HEK293 (cell line): ENCODE measurements at regions not wholly inside any gene's neighbourhood (a gene's known extent, or its start where the extent isn't known, plus 50 kb on each side); places are given as distances from the start of the nearest gene placed in this dataset.

Experiments used
- CTCF ChIA-PET: fragments of 350-600 bp; formaldehyde crosslinking; extraction: SDS; loops from one replicate; lab custom pipeline; 2021; ENCODE audit warnings: antibody characterized with exemption; lab: Yijun Ruan, JAX
- POLR2A ChIA-PET: fragments of 300-600 bp; formaldehyde crosslinking; extraction: SDS; loops from one replicate; lab custom pipeline; 2020; ENCODE audit warnings: antibody characterized with exemption, inconsistent platforms; lab: Yijun Ruan, JAX
- H3K27ac ChIP-seq: fragments of 200-500 bp; sonication (Bioruptor generic); 2 replicates; pipeline ENCODE4 v1.5.1; 2014; ENCODE audit warnings: low read depth, low read length, control low read depth, inconsistent platforms; ENCODE audit errors: extremely low read depth
- H3K36me3 ChIP-seq, 2 experiments: fragments of 200-500 bp in 1 of 2; sonication (Bioruptor generic) in 1 of 2; 1 replicate in 1 of 2; 2 replicates in 1 of 2; pipeline ENCODE4 v1.5.1; 2014 to 2017; ENCODE audit warnings: inconsistent platforms in 2 of 2, low read length in 2 of 2; ENCODE audit not compliant: control insufficient read depth in 2 of 2, insufficient read depth in 1 of 2
- H3K4me1 ChIP-seq: fragments of 200-500 bp; sonication (Bioruptor generic); 2 replicates; pipeline ENCODE4 v1.5.1; 2014; ENCODE audit warnings: mild to moderate bottlenecking, low read length, inconsistent platforms; ENCODE audit not compliant: control insufficient read depth, insufficient read depth
- H3K4me3 ChIP-seq: 2 replicates; pipeline ENCODE4 v1.5.1; 2011; ENCODE audit warnings: low read depth, mild to moderate bottlenecking, control low read depth, low read length, moderate library complexity
- H3K9me3 ChIP-seq: fragments of 200-500 bp; sonication (Bioruptor generic); 2 replicates; pipeline ENCODE4 v1.5.1; 2014; ENCODE audit warnings: low read depth, low read length, inconsistent platforms; ENCODE audit not compliant: control insufficient read depth, insufficient read depth
- FEZF1 ChIP-seq: fragments of 450-650 bp; formaldehyde crosslinking; IDR thresholded peaks from 2 replicates; pipeline ENCODE4 v1.5.1; 2016; ENCODE audit warnings: missing biosample characterization, missing genetic modification characterization
- GFI1B ChIP-seq: fragments of 450-650 bp; formaldehyde crosslinking; IDR thresholded peaks from 2 replicates; pipeline ENCODE4 v1.5.1; 2016; ENCODE audit warnings: missing biosample characterization, missing genetic modification characterization
- GLI2 ChIP-seq: fragments of 450-650 bp; formaldehyde crosslinking; IDR thresholded peaks from 2 replicates; pipeline ENCODE4; 2017; ENCODE audit warnings: missing biosample characterization, missing genetic modification characterization, low read depth, borderline replicate concordance
- GLI4 ChIP-seq: fragments of 450-650 bp; formaldehyde crosslinking; IDR thresholded peaks from 2 replicates; pipeline ENCODE4 v1.5.1; 2016; ENCODE audit warnings: missing biosample characterization, missing genetic modification characterization
- GLIS1 ChIP-seq: fragments of 450-650 bp; formaldehyde crosslinking; IDR thresholded peaks from 2 replicates; pipeline ENCODE4 v1.5.1; 2016; ENCODE audit warnings: missing biosample characterization, missing genetic modification characterization
- GLIS2 ChIP-seq: fragments of 450-650 bp; formaldehyde crosslinking; IDR thresholded peaks from 2 replicates; pipeline ENCODE4 v1.5.1; 2016; ENCODE audit warnings: missing biosample characterization, missing genetic modification characterization
- KLF9 ChIP-seq: fragments of 450-650 bp; formaldehyde crosslinking; IDR thresholded peaks from 2 replicates; pipeline ENCODE4 v1.5.1; 2016; ENCODE audit warnings: missing biosample characterization, missing genetic modification characterization, low read depth
- SCRT1 ChIP-seq: fragments of 450-650 bp; formaldehyde crosslinking; IDR thresholded peaks from 2 replicates; pipeline ENCODE4 v1.5.1; 2016; ENCODE audit warnings: missing biosample characterization, missing genetic modification characterization, borderline replicate concordance
- SETDB1 ChIP-seq: IDR thresholded peaks from one replicate; pipeline ENCODE4 v1.6.1; 2017; ENCODE audit warnings: mild to moderate bottlenecking, low read length, moderate library complexity, mixed read lengths; ENCODE audit not compliant: insufficient read length
- SP7 ChIP-seq: fragments of 450-650 bp; formaldehyde crosslinking; IDR thresholded peaks from 2 replicates; pipeline ENCODE4 v1.5.1; 2016; ENCODE audit warnings: missing biosample characterization, missing genetic modification characterization
- ZBTB6 ChIP-seq: fragments of 450-650 bp; formaldehyde crosslinking; IDR thresholded peaks from 2 replicates; pipeline ENCODE4 v1.5.1; 2017; ENCODE audit warnings: missing biosample characterization, missing genetic modification characterization
- ZEB2 ChIP-seq: fragments of 450-650 bp; formaldehyde crosslinking; IDR thresholded peaks from 2 replicates; pipeline ENCODE4 v1.5.1; 2016; ENCODE audit warnings: missing biosample characterization, missing genetic modification characterization
- ZIC2 ChIP-seq: fragments of 450-650 bp; formaldehyde crosslinking; IDR thresholded peaks from 2 replicates; pipeline ENCODE4 v1.5.1; 2016; ENCODE audit warnings: missing biosample characterization, missing genetic modification characterization
- ZNF114 ChIP-seq: fragments of 450-650 bp; formaldehyde crosslinking; IDR thresholded peaks from 2 replicates; pipeline ENCODE4 v1.5.0; 2017; ENCODE audit warnings: missing biosample characterization, missing genetic modification characterization
- ZNF146 ChIP-seq: fragments of 450-650 bp; formaldehyde crosslinking; IDR thresholded peaks from 2 replicates; pipeline ENCODE4 v1.5.1; 2016; ENCODE audit warnings: missing biosample characterization, missing genetic modification characterization
- ZNF169 ChIP-seq: fragments of 450-650 bp; formaldehyde crosslinking; IDR thresholded peaks from 2 replicates; pipeline ENCODE4 v1.5.1; 2016; ENCODE audit warnings: missing biosample characterization, missing genetic modification characterization
- ZNF23 ChIP-seq: fragments of 450-650 bp; formaldehyde crosslinking; IDR thresholded peaks from 2 replicates; pipeline ENCODE4 v1.5.1; 2016; ENCODE audit warnings: missing biosample characterization, missing genetic modification characterization, borderline replicate concordance
- ZNF274 ChIP-seq, 2 experiments: fragments of 200-500 bp in 1 of 2; fragments of 450-650 bp in 1 of 2; sonication (Bioruptor generic) in 1 of 2; formaldehyde crosslinking in 1 of 2; IDR thresholded peaks; 2 replicates each; pipeline versions ENCODE4 v1.5.1 to v1.6.1; 2014 to 2016; ENCODE audit warnings: borderline replicate concordance in 1 of 2, inconsistent platforms in 1 of 2, low read length in 1 of 2, missing biosample characterization in 1 of 2, missing genetic modification characterization in 1 of 2
- ZNF350 ChIP-seq: fragments of 450-650 bp; formaldehyde crosslinking; IDR thresholded peaks from 2 replicates; pipeline ENCODE4 v1.5.0; 2017; ENCODE audit warnings: missing biosample characterization, mild to moderate bottlenecking, missing genetic modification characterization
- ZNF473 ChIP-seq: fragments of 450-650 bp; formaldehyde crosslinking; IDR thresholded peaks from 2 replicates; pipeline ENCODE4 v1.5.1; 2017; ENCODE audit warnings: missing biosample characterization, missing genetic modification characterization
- ZNF501 ChIP-seq: fragments of 450-650 bp; formaldehyde crosslinking; IDR thresholded peaks from 2 replicates; pipeline ENCODE4 v1.5.1; 2016; ENCODE audit warnings: missing biosample characterization, missing genetic modification characterization
- ZNF558 ChIP-seq: fragments of 450-650 bp; formaldehyde crosslinking; IDR thresholded peaks from 2 replicates; pipeline ENCODE4 v1.5.1; 2016; ENCODE audit warnings: missing biosample characterization, missing genetic modification characterization
- ZNF596 ChIP-seq: fragments of 450-650 bp; IDR thresholded peaks from 2 replicates; pipeline ENCODE4 v1.5.0; 2018; ENCODE audit warnings: missing biosample characterization, mild to moderate bottlenecking, missing genetic modification characterization, moderate library complexity
- ZNF624 ChIP-seq: fragments of 450-650 bp; formaldehyde crosslinking; IDR thresholded peaks from 2 replicates; pipeline ENCODE4 v1.5.1; 2017; ENCODE audit warnings: missing biosample characterization, missing genetic modification characterization
- ZNF645 ChIP-seq: fragments of 450-650 bp; formaldehyde crosslinking; IDR thresholded peaks from 2 replicates; pipeline ENCODE4; 2016; ENCODE audit warnings: missing biosample characterization, missing genetic modification characterization
- ZNF660 ChIP-seq: fragments of 450-650 bp; IDR thresholded peaks from 2 replicates; pipeline ENCODE4 v1.5.1; 2018; ENCODE audit warnings: missing biosample characterization, mild to moderate bottlenecking, missing genetic modification characterization
- ZNF76 ChIP-seq: fragments of 450-650 bp; formaldehyde crosslinking; IDR thresholded peaks from 2 replicates; pipeline ENCODE4; 2016; ENCODE audit warnings: low read depth, missing biosample characterization, missing genetic modification characterization, borderline replicate concordance
- ZNF768 ChIP-seq: fragments of 450-650 bp; formaldehyde crosslinking; IDR thresholded peaks from 2 replicates; pipeline ENCODE4 v1.5.1; 2018; ENCODE audit warnings: missing biosample characterization, mild to moderate bottlenecking, missing genetic modification characterization
- ZNF776 ChIP-seq: fragments of 450-650 bp; formaldehyde crosslinking; IDR thresholded peaks from 2 replicates; pipeline ENCODE4 v1.5.0; 2017; ENCODE audit warnings: missing biosample characterization, missing genetic modification characterization, borderline replicate concordance
- ZNF791 ChIP-seq: fragments of 450-650 bp; formaldehyde crosslinking; IDR thresholded peaks from 2 replicates; pipeline ENCODE4 v1.5.1; 2016; ENCODE audit warnings: missing biosample characterization, missing genetic modification characterization
- ZSCAN16 ChIP-seq: fragments of 450-650 bp; formaldehyde crosslinking; IDR thresholded peaks from 2 replicates; pipeline ENCODE4 v1.5.1; 2016; ENCODE audit warnings: missing biosample characterization, missing genetic modification characterization

- H3K27ac ChIP-seq: no peak overlapping the region
- H3K4me1 ChIP-seq: no peaks in the 10 kb centered on the region
- no peaks in the 10 kb centered on the region for H3K36me3 ChIP-seq
- H3K4me3 ChIP-seq: no peak overlapping the region
- no peak for TF ChIP-seq KLF9 (tag by site-specific recombination)
- no peak for TF ChIP-seq ZNF274 (IDR thresholded peaks at IDR 0.05; ENCODE audit: low read length)
- TF ChIP-seq ZNF274 (tag by site-specific recombination; IDR thresholded peaks at IDR 0.05; ENCODE audit: borderline replicate concordance): no peak
- no peak for TF ChIP-seq ZNF23
- TF ChIP-seq ZNF501 (tag by site-specific recombination): no peak
- no peak for TF ChIP-seq ZNF768 (tag by site-specific recombination)
- CTCF ChIA-PET: interaction anchor here (0.6 kb wide), 1 partner anchor 18 kb away, joined by 5 read pairs; no protein-coding TSS in a partner anchor
- POLR2A ChIA-PET: no interaction called here
- H3K9me3 ChIP-seq: no peaks in the 10 kb centered on the region
Measured at GRCh38 chr4:143273160-143273917, 63.3 kb upstream of the GAB1 start.

GRCh38 chr4:143280861-143281260 lies 55.8 kb upstream of the GAB1 start:
- H3K27ac ChIP-seq: no peak overlapping the region
- TF ChIP-seq GLIS2 (tag by site-specific recombination) (no peak), GLIS1 (tag by site-specific recombination) (no peak), GLI4 (tag by site-specific recombination) (no peak), ZNF146 (tag by site-specific recombination) (no peak), ZIC2 (tag by site-specific recombination) (no peak), ZNF76 (no peak), ZBTB6 (tag by site-specific recombination) (no peak), GFI1B (tag by site-specific recombination) (no peak), ZNF776 (no peak), ZNF624 (tag by site-specific recombination) (no peak), ZNF169 (tag by site-specific recombination) (no peak), ZNF23 (no peak), ZNF114 (tag by site-specific recombination) (no peak), ZEB2 (no peak), ZNF645 (no peak), ZNF660 (tag by site-specific recombination) (no peak)
- TF ChIP-seq, all 188 proteins: peak for 0
- Histone ChIP-seq H3K9me3 (no peaks in the 10 kb centered on the region), H3K4me3 (no peak overlapping the region), H3K4me1 (no peaks in the 10 kb centered on the region), H3K36me3 (no peaks in the 10 kb centered on the region)
- ChIA-PET POLR2A (no interaction called here), CTCF (no interaction called here)

- H3K9me3 ChIP-seq: no peaks in the 10 kb centered on the region
- no peak overlapping the region for H3K4me3 ChIP-seq
- CTCF ChIA-PET: interaction anchor here (0.6 kb wide), 1 partner anchor 29 kb away, joined by 3 read pairs; no protein-coding TSS in a partner anchor
- no peak overlapping the region for H3K27ac ChIP-seq
- POLR2A ChIA-PET: no interaction called here
- H3K4me1 ChIP-seq: no peaks in the 10 kb centered on the region
- H3K36me3 ChIP-seq: no peaks in the 10 kb centered on the region
- TF ChIP-seq SP7 (tag by site-specific recombination): no peak
- no peak for TF ChIP-seq ZNF274 (IDR thresholded peaks at IDR 0.05; ENCODE audit: low read length)
- TF ChIP-seq ZNF274 (tag by site-specific recombination; IDR thresholded peaks at IDR 0.05; ENCODE audit: borderline replicate concordance): no peak
- TF ChIP-seq ZNF350 (tag by site-specific recombination): no peak
- TF ChIP-seq ZSCAN16 (tag by site-specific recombination): no peak
- TF ChIP-seq SETDB1: no peak
- no peak for TF ChIP-seq ZNF473 (tag by site-specific recombination)
- no peak for TF ChIP-seq FEZF1 (tag by site-specific recombination)
- TF ChIP-seq ZNF558 (tag by site-specific recombination): no peak
- no peak for TF ChIP-seq GLI2
- TF ChIP-seq SCRT1 (tag by site-specific recombination): no peak
- no peak for TF ChIP-seq ZNF791
- no peak for TF ChIP-seq ZNF596
Measured at GRCh38 chr4:143281507-143282190, 55.0 kb upstream of the GAB1 start.
